OCI-LY7 (cell line): ENCODE measurements at regions not wholly inside any gene's neighbourhood (a gene's known extent, or its start where the extent isn't known, plus 50 kb on each side); places are given as distances from the start of the nearest gene placed in this dataset.

ENCODE experiments used
- BruUV-seq: library from RNA; stranded (reverse); fragments of 400-500 nt; replicated peaks from 2 replicates; lab custom pipeline; 2021; lab: Mats Ljungman, UMichigan
- CTCF ChIA-PET: fragments of 300-600 bp; sonication (Branson Sonifier 250); formaldehyde crosslinking; loops from one replicate; lab custom pipeline; 2022; ENCODE audit warnings: antibody characterized with exemption; ENCODE audit not compliant: unreplicated experiment; lab: Charles Lee
- POLR2A ChIA-PET: fragments of 300-600 bp; sonication (Branson Sonifier 250); formaldehyde crosslinking; loops from one replicate; lab custom pipeline; 2022; ENCODE audit warnings: antibody characterized with exemption; lab: Charles Lee
- DNase-seq: peaks from one replicate; pipeline ENCODE4 v3.0.0-alpha.2; 2015; ENCODE audit warnings: low spot score
- H2AFZ ChIP-seq: fragments of 200-600 bp; sonication (generic), shearing (Covaris generic); 2 replicates; pipeline ENCODE4 v1.6.1; 2014; ENCODE audit warnings: mild to moderate bottlenecking, antibody characterized with exemption, low read length, moderate library complexity
- H3K27ac ChIP-seq: fragments of 200-600 bp; sonication (generic); 2 replicates; pipeline ENCODE4 v1.5.1; 2014; ENCODE audit warnings: mixed run types, low read depth, mild to moderate bottlenecking, moderate library complexity, low read length, inconsistent platforms; ENCODE audit not compliant: poor library complexity, severe bottlenecking
- H3K36me3 ChIP-seq: fragments of 200-600 bp; sonication (generic); 2 replicates; pipeline ENCODE4 v1.6.1; 2014; ENCODE audit warnings: mild to moderate bottlenecking, antibody characterized with exemption, low read length, moderate library complexity, mixed read lengths; ENCODE audit not compliant: insufficient read depth
- H3K4me1 ChIP-seq: fragments of 200-600 bp; sonication (generic); 2 replicates; pipeline ENCODE4 v1.5.1; 2014; ENCODE audit warnings: mild to moderate bottlenecking, low read length; ENCODE audit not compliant: insufficient read depth, poor library complexity, severe bottlenecking
- H3K4me2 ChIP-seq: fragments of 200-600 bp; sonication (generic); 2 replicates; pipeline ENCODE4 v1.6.1; 2014; ENCODE audit warnings: mild to moderate bottlenecking, low read length
- H3K4me3 ChIP-seq: fragments of 200-600 bp; sonication (generic); 2 replicates; pipeline ENCODE4 v1.5.1; 2014; ENCODE audit warnings: mild to moderate bottlenecking, low read depth, low read length; ENCODE audit not compliant: poor library complexity, severe bottlenecking
- H3K79me2 ChIP-seq: fragments of 200-600 bp; sonication (generic); 2 replicates; pipeline ENCODE4 v1.6.1; 2016; ENCODE audit warnings: low read depth, mild to moderate bottlenecking, low read length, moderate library complexity, mixed read lengths; ENCODE audit not compliant: insufficient read depth
- H3K9me2 ChIP-seq: fragments of 200-600 bp; sonication (generic); 2 replicates; pipeline ENCODE4 v1.6.1; 2016; ENCODE audit warnings: mild to moderate bottlenecking, low read length, mixed read lengths; ENCODE audit not compliant: insufficient read depth
- H3K9me3 ChIP-seq: fragments of 200-600 bp; sonication (generic); 2 replicates; pipeline ENCODE4 v1.6.1; 2014; ENCODE audit warnings: mild to moderate bottlenecking, mixed run types, low read length, mixed read lengths
- H4K20me1 ChIP-seq: fragments of 200-600 bp; sonication (generic); 2 replicates; pipeline ENCODE4 v1.6.1; 2014; ENCODE audit warnings: mild to moderate bottlenecking, antibody characterized with exemption, low read length, moderate library complexity, mixed read lengths; ENCODE audit not compliant: insufficient read depth
- EZH2phosphoT487 ChIP-seq: fragments of 200-600 bp; sonication (generic); IDR thresholded peaks from 2 replicates; pipeline ENCODE4 v1.6.1; 2018; ENCODE audit warnings: low read depth, borderline replicate concordance, mild to moderate bottlenecking, mixed run types, antibody characterized with exemption, low read length, moderate library complexity, mixed read lengths
- intact Hi-C: fragments of 100-400 bp; cut with micrococcal nuclease; formaldehyde crosslinking; loops from one replicate; pipeline ENCODE4 v1.10.0; 2022; ENCODE audit not compliant: unreplicated experiment
- TF ChIP-seq, protein P1 (sequence below): fragments of 200-600 bp; sonication (generic); conservative IDR thresholded peaks from 2 replicates; pipeline ENCODE4 v1.5.1; 2014; ENCODE audit warnings: mild to moderate bottlenecking, antibody characterized with exemption, low read length, moderate library complexity, mixed read lengths

DNA sequence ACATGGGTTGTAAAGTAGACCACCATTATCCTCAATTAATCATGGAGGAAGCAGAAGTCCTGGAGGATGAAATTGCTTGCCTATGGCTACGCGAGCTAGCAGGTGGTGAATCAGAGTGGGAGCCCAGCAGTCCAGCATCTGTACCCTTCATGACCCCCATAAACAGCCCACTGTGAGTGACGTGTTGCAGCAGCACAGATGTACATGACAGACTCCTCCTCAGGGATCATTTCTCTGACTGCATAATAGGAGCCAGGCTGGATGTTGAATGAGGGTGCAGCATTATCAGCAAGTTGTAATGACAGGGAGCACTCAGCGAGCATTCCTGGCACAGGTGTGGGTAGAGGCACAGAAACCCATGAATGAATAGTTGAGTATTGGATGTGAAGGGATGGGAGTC, 339.3 kb downstream of the MYCN start:
- H3K4me1 ChIP-seq: no peaks in the 10 kb centered on the region
- no peaks in the 10 kb centered on the region for H3K9me3 ChIP-seq
- no peak overlapping the region for H3K4me2 ChIP-seq
- BruUV-seq: no TSS peak
- intact Hi-C loops: loop anchor here (5.0 kb wide), 1 partner anchor 642 kb away; no protein-coding TSS in a partner anchor
- ChIA-PET CTCF (no interaction called here), POLR2A (interaction anchor here (1.0 to 1.1 kb wide), 2 partner anchors 10 to 454 kb away, joined by 3 read pairs; no protein-coding TSS in a partner anchor)
- H3K36me3 ChIP-seq: no peaks in the 10 kb centered on the region
- H3K79me2 ChIP-seq: no peaks in the 10 kb centered on the region
- no peak for TF ChIP-seq EZH2phosphoT487
- TF ChIP-seq, protein P1, sequence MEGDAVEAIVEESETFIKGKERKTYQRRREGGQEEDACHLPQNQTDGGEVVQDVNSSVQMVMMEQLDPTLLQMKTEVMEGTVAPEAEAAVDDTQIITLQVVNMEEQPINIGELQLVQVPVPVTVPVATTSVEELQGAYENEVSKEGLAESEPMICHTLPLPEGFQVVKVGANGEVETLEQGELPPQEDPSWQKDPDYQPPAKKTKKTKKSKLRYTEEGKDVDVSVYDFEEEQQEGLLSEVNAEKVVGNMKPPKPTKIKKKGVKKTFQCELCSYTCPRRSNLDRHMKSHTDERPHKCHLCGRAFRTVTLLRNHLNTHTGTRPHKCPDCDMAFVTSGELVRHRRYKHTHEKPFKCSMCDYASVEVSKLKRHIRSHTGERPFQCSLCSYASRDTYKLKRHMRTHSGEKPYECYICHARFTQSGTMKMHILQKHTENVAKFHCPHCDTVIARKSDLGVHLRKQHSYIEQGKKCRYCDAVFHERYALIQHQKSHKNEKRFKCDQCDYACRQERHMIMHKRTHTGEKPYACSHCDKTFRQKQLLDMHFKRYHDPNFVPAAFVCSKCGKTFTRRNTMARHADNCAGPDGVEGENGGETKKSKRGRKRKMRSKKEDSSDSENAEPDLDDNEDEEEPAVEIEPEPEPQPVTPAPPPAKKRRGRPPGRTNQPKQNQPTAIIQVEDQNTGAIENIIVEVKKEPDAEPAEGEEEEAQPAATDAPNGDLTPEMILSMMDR: no peak
- no peak overlapping the region for H3K4me3 ChIP-seq
- H3K9me2 ChIP-seq: no peaks in the 10 kb centered on the region
- DNase-seq: no peak
- no peaks in the 10 kb centered on the region for H4K20me1 ChIP-seq
- H3K27ac ChIP-seq: no peak overlapping the region
- no peak overlapping the region for H2AFZ ChIP-seq

- no peak overlapping the region for H3K4me3 ChIP-seq
- H3K9me2 ChIP-seq: no peaks in the 10 kb centered on the region
- no peak overlapping the region for H3K4me2 ChIP-seq
- no peak for DNase-seq
- H3K79me2 ChIP-seq: no peaks in the 10 kb centered on the region
- H3K9me3 ChIP-seq: no peaks in the 10 kb centered on the region
- ChIA-PET CTCF (no interaction called here), POLR2A (interaction anchor here (0.7 to 1.1 kb wide), 3 partner anchors 11 to 453 kb away, joined by 3 read pairs; no protein-coding TSS in a partner anchor)
- no peaks in the 10 kb centered on the region for H3K36me3 ChIP-seq
- no peak overlapping the region for H2AFZ ChIP-seq
- H4K20me1 ChIP-seq: no peaks in the 10 kb centered on the region
- H3K4me1 ChIP-seq: no peaks in the 10 kb centered on the region
- intact Hi-C loops: no loop called here
- no TSS peak for BruUV-seq
- TF ChIP-seq, protein P1: no peak
- no peak for TF ChIP-seq EZH2phosphoT487
- H3K27ac ChIP-seq: no peak overlapping the region
Observed at GRCh38 chr2:16279201-16279570, 338.8 kb downstream of the MYCN start.

- DNase-seq: no peak
- CTCF ChIA-PET: no interaction called here
Observed at GRCh38 chr2:16278421-16279200, 338.3 kb downstream of the MYCN start.

More at GRCh38 chr2:16278421-16279200, 338.3 kb downstream of the MYCN start:
- Histone ChIP-seq H3K9me3 (no peaks in the 10 kb centered on the region), H3K4me2 (no peak overlapping the region), H3K79me2 (no peaks in the 10 kb centered on the region), H3K9me2 (no peaks in the 10 kb centered on the region), H3K4me1 (no peaks in the 10 kb centered on the region), H2AFZ (no peak overlapping the region), H4K20me1 (no peaks in the 10 kb centered on the region), H3K4me3 (no peak overlapping the region), H3K36me3 (no peaks in the 10 kb centered on the region), H3K27ac (no peak overlapping the region)
- TF ChIP-seq, protein P1: no peak
- no peak for TF ChIP-seq EZH2phosphoT487
- POLR2A ChIA-PET: interaction anchor here (0.7 to 1.1 kb wide), 3 partner anchors 11 to 453 kb away, joined by 3 read pairs; no protein-coding TSS in a partner anchor
- no TSS peak for BruUV-seq
- intact Hi-C loops: no loop called here
